DOHH2 (cell line): ENCODE measurements at regions not wholly inside any gene's neighbourhood (a gene's known extent, or its start where the extent isn't known, plus 50 kb on each side); places are given as distances from the start of the nearest gene placed in this dataset.

Experiments
- H3F3A ChIP-seq: fragments of 200-600 bp; sonication (generic), shearing (Covaris generic); 2 replicates; pipeline ENCODE4 v1.6.0; 2016; ENCODE audit warnings: antibody characterized with exemption, mild to moderate bottlenecking; ENCODE audit not compliant: control insufficient read depth, insufficient read depth
- H3K27ac ChIP-seq: fragments of 200-600 bp; sonication (generic); 2 replicates; pipeline ENCODE4 v1.5.1; 2014; ENCODE audit warnings: low read depth, mild to moderate bottlenecking, low read length, moderate library complexity
- H3K27me3 ChIP-seq: fragments of 200-600 bp; sonication (generic); 2 replicates; pipeline ENCODE4 v1.6.1; 2014; ENCODE audit warnings: mild to moderate bottlenecking, low read length, mixed read lengths; ENCODE audit not compliant: control insufficient read depth
- H3K36me3 ChIP-seq: fragments of 200-600 bp; sonication (generic); 2 replicates; pipeline ENCODE4 v1.6.1; 2014; ENCODE audit warnings: mild to moderate bottlenecking, low read length, moderate library complexity, mixed read lengths; ENCODE audit not compliant: control insufficient read depth
- H3K4me1 ChIP-seq: fragments of 200-600 bp; sonication (generic); 2 replicates; pipeline ENCODE4 v1.6.1; 2014; ENCODE audit warnings: mild to moderate bottlenecking, low read length, mixed read lengths; ENCODE audit not compliant: control insufficient read depth
- H3K4me2 ChIP-seq: fragments of 200-600 bp; sonication (generic); 2 replicates; pipeline ENCODE4 v1.6.0; 2014; ENCODE audit warnings: mild to moderate bottlenecking, low read length, moderate library complexity
- H3K4me3 ChIP-seq: fragments of 200-600 bp; sonication (generic); 2 replicates; pipeline ENCODE4 v1.5.1; 2014; ENCODE audit warnings: mild to moderate bottlenecking, low read length, mixed read lengths
- H3K79me2 ChIP-seq: fragments of 200-600 bp; sonication (generic); 2 replicates; pipeline ENCODE4 v1.6.1; 2014; ENCODE audit warnings: mild to moderate bottlenecking, low read length, mixed read lengths; ENCODE audit not compliant: control insufficient read depth
- H3K9me2 ChIP-seq: fragments of 200-600 bp; sonication (generic); replicated peaks from 2 replicates; pipeline ENCODE4 v1.6.1; 2014; ENCODE audit warnings: mild to moderate bottlenecking, low read length, mixed read lengths; ENCODE audit not compliant: control insufficient read depth
- H3K9me3 ChIP-seq: fragments of 200-600 bp; sonication (generic); 2 replicates; pipeline ENCODE4 v1.6.1; 2014; ENCODE audit warnings: antibody characterized with exemption, low read length, mixed read lengths; ENCODE audit not compliant: control insufficient read depth, insufficient read depth
- H4K20me1 ChIP-seq: fragments of 200-600 bp; sonication (generic); 2 replicates; pipeline ENCODE4 v1.6.0; 2014; ENCODE audit warnings: low read depth, mild to moderate bottlenecking, antibody characterized with exemption, low read length, moderate library complexity; ENCODE audit not compliant: control insufficient read depth, insufficient read depth
- CTCF ChIP-seq: fragments of 200-600 bp; sonication (generic); IDR thresholded peaks from one replicate; pipeline ENCODE4 v1.5.1; 2014; ENCODE audit warnings: antibody characterized with exemption, mild to moderate bottlenecking, low read depth, low read length; ENCODE audit not compliant: poor library complexity, severe bottlenecking
- EZH2phosphoT487 ChIP-seq: fragments of 200-600 bp; sonication (generic); IDR thresholded peaks from 2 replicates; pipeline ENCODE4 v1.6.1; 2017; ENCODE audit warnings: borderline replicate concordance, mild to moderate bottlenecking, antibody characterized with exemption, low read length, moderate library complexity, mixed read lengths

GRCh38 chr20:11748436-11748835, 169.3 kb upstream of the BTBD3 start:
- Histone ChIP-seq H3K36me3 (no peaks in the 10 kb centered on the region), H3K4me1 (no peaks in the 10 kb centered on the region), H4K20me1 (no peaks in the 10 kb centered on the region), H3K4me3 (no peak overlapping the region), H3K9me3 (no peaks in the 10 kb centered on the region), H3F3A (no peaks in the 10 kb centered on the region), H3K27ac (no peak overlapping the region), H3K79me2 (no peaks in the 10 kb centered on the region), H3K4me2 (no peak overlapping the region), H3K27me3 (no peaks in the 10 kb centered on the region), H3K9me2 (no peaks in the 10 kb centered on the region)
- no peak for TF ChIP-seq CTCF
- no peak for TF ChIP-seq EZH2phosphoT487

- no peaks in the 10 kb centered on the region for H4K20me1 ChIP-seq
These were observed 165.4 kb upstream of the BTBD3 start for GRCh38 chr20:11752336-11752735.

DNA sequence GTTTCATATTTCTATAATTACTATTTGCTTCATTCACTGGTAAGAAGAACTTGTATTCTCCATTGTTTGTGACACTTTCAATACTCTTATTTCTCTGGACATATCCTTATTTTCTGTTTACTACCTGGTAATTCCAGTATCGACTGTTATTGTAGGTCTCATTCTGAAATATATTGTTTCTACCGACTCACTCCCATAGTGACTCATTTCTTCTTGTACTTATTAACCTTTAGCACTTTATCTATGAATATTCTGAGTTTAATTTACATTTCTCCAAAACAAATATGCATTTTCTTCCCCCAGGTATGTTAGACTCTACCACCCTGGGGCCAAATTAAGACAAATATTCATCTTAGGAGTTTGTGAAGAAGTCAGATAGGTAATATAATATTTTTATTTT, 164.5 kb upstream of the BTBD3 start:
- Histone ChIP-seq H3K27me3 (no peaks in the 10 kb centered on the region), H3K9me2 (no peaks in the 10 kb centered on the region), H3F3A (no peaks in the 10 kb centered on the region), H3K4me2 (no peak overlapping the region), H4K20me1 (no peaks in the 10 kb centered on the region), H3K4me3 (no peak overlapping the region), H3K9me3 (no peaks in the 10 kb centered on the region), H3K4me1 (no peaks in the 10 kb centered on the region), H3K79me2 (no peaks in the 10 kb centered on the region), H3K36me3 (no peaks in the 10 kb centered on the region), H3K27ac (no peak overlapping the region)
- no peak for TF ChIP-seq EZH2phosphoT487
- no peak for TF ChIP-seq CTCF

More at GRCh38 chr20:11752336-11752735, 165.4 kb upstream of the BTBD3 start:
- no peaks in the 10 kb centered on the region for H3F3A ChIP-seq
- no peaks in the 10 kb centered on the region for H3K36me3 ChIP-seq
- no peaks in the 10 kb centered on the region for H3K4me1 ChIP-seq
- H3K9me2 ChIP-seq: no peaks in the 10 kb centered on the region
- TF ChIP-seq CTCF (no peak), EZH2phosphoT487 (no peak)
- H3K9me3 ChIP-seq: no peaks in the 10 kb centered on the region
- H3K79me2 ChIP-seq: no peaks in the 10 kb centered on the region
- H3K4me3 ChIP-seq: no peak overlapping the region
- no peak overlapping the region for H3K27ac ChIP-seq
- no peak overlapping the region for H3K4me2 ChIP-seq
- no peaks in the 10 kb centered on the region for H3K27me3 ChIP-seq

GRCh38 chr20:11754451-11754850, 163.2 kb upstream of the BTBD3 start:
- H3K27ac ChIP-seq: no peak overlapping the region
- H3K9me2 ChIP-seq: no peaks in the 10 kb centered on the region
- H3K27me3 ChIP-seq: no peaks in the 10 kb centered on the region
- H3K79me2 ChIP-seq: no peaks in the 10 kb centered on the region
- H4K20me1 ChIP-seq: no peaks in the 10 kb centered on the region
- H3F3A ChIP-seq: no peaks in the 10 kb centered on the region
- H3K4me1 ChIP-seq: no peaks in the 10 kb centered on the region
- TF ChIP-seq EZH2phosphoT487 (no peak), CTCF (no peak)
- no peak overlapping the region for H3K4me2 ChIP-seq
- no peaks in the 10 kb centered on the region for H3K36me3 ChIP-seq
- H3K4me3 ChIP-seq: no peak overlapping the region
- no peaks in the 10 kb centered on the region for H3K9me3 ChIP-seq
